Hematopoietic multipotent progenitor cell treated with erythropoietin and hydrocortisone succinate and interleukin-3 and kit ligand, for 4 days (in vitro differentiated cells): ENCODE measurements at regions not wholly inside any gene's neighbourhood (a gene's known extent, or its start where the extent isn't known, plus 50 kb on each side); places are given as distances from the start of the nearest gene placed in this dataset.
"Not testable (repeated sequence)": the region's sequence is repeated elsewhere in the genome, so short reads cannot be mapped to it uniquely, and the experiment has no call there.

Experiments
- DNase-seq: peaks from one replicate; pipeline ENCODE4 v3.0.0-alpha.2; 2015

- no peak for DNase-seq
Measured at GRCh38 chr4:114088481-114088880, 109.0 kb upstream of the ARSJ start.

GRCh38 chr4:114091546-114091945 is 112.1 kb upstream of the ARSJ start:
- no peak for DNase-seq

GRCh38 chr4:114093221-114093715 is 113.8 kb upstream of the ARSJ start:
- no peak for DNase-seq

GRCh38 chr4:114100288-114101031 is 121.0 kb upstream of the ARSJ start:
- DNase-seq: no peak

GRCh38 chr4:114103908-114104307 is 124.5 kb upstream of the ARSJ start:
- DNase-seq: no peak

- no peak for DNase-seq
Measured at GRCh38 chr4:114108869-114109268, 129.4 kb upstream of the ARSJ start.

GRCh38 chr4:114109776-114110175 is 130.3 kb upstream of the ARSJ start:
- DNase-seq: no peak

GRCh38 chr4:114115526-114115925 is 136.1 kb upstream of the ARSJ start:
- no peak for DNase-seq

- DNase-seq: no peak
Measured at GRCh38 chr4:114116861-114117260, 137.4 kb upstream of the ARSJ start.

- DNase-seq: no peak
Measured at GRCh38 chr4:114121221-114121620, 141.8 kb upstream of the ARSJ start.

- no peak for DNase-seq
Measured at GRCh38 chr4:114132199-114132598, 152.8 kb upstream of the ARSJ start.

- DNase-seq: peak; percentile 30
Measured at GRCh38 chr4:114132830-114133229, 153.4 kb upstream of the ARSJ start.

- no peak for DNase-seq
Measured at GRCh38 chr4:114136069-114136468, 156.6 kb upstream of the ARSJ start.

- DNase-seq: no peak
Measured at GRCh38 chr4:114137984-114138383, 158.5 kb upstream of the ARSJ start.

- peak; percentile 0 for DNase-seq
Measured at GRCh38 chr4:114146947-114147618, 167.6 kb upstream of the ARSJ start.

GRCh38 chr4:114147619-114148208 is 168.3 kb upstream of the ARSJ start:
- DNase-seq: peak; percentile 35

- not testable (repeated sequence) for DNase-seq
Measured at GRCh38 chr4:114148372-114149070, 169.1 kb upstream of the ARSJ start.

GRCh38 chr4:114156371-114156770 is 176.9 kb upstream of the ARSJ start:
- no peak for DNase-seq

GRCh38 chr4:114161809-114162208 is 182.4 kb upstream of the ARSJ start:
- no peak for DNase-seq

GRCh38 chr4:114163051-114163450 is 183.6 kb upstream of the ARSJ start:
- no peak for DNase-seq

- no peak for DNase-seq
Measured at GRCh38 chr4:114173968-114174367, 194.5 kb upstream of the ARSJ start.

GRCh38 chr4:114177628-114178027 is 198.2 kb upstream of the ARSJ start:
- DNase-seq: no peak

GRCh38 chr4:114178392-114178791 is 198.9 kb upstream of the ARSJ start:
- no peak for DNase-seq
